NCI-H526 treated with DMSO at 0.1 percent for 48 hours (cell line): ENCODE measurements at regions not wholly inside any gene's neighbourhood (a gene's known extent, or its start where the extent isn't known, plus 50 kb on each side); places are given as distances from the start of the nearest gene placed in this dataset.
"Not testable (repeated sequence)": the region's sequence is repeated elsewhere in the genome, so short reads cannot be mapped to it uniquely, and the experiment has no call there.

Experiments used
- DNase-seq: peaks from one replicate; lab custom pipeline; 2025; lab: John Stamatoyannopoulos, UW

DNA sequence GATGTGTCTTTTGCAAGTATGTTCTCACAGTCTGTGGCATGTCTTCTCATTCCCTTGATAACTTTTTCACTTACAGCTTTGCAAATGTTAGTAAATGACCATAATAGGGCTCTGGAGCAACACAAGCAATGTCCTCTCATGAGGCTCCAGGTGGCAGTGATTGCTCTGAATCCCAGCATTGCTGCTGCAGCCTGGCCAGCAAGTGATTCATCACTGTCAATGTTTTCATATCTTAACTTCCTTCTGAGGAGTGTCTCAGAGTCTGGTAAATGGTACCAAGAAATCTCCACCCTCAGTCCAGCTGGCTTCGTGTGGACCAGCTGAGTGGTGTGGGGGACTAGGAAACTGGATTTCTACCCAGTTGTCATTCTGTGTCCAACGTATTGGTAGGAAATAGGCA, 139.6 kb downstream of the MYLK4 start:
- no peak for DNase-seq

DNA sequence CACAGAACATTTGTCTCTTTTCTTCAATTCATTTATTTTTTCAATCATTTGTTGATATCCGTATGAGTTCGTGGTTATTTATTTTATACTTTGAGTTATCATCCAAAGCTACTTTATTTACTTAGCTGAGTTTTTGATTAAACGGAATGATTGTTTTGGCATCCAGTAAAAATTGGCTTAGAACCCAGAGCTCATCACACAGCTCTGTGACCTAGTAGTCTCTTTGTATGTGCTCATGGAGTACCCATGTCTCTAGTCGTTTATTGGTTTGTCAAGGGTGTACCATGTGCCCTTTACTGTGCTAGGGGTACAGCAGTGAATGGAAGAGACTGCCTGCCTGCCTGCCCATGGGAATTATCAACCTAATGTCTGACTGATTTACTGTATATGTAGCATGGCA, 142.2 kb downstream of the MYLK4 start:
- no peak for DNase-seq

- no peak for DNase-seq
Observed at GRCh38 chr6:2600363-2600762, 150.4 kb downstream of the MYLK4 start.

GRCh38 chr6:2599817-2600216, 150.9 kb downstream of the MYLK4 start:
- no peak for DNase-seq

DNA sequence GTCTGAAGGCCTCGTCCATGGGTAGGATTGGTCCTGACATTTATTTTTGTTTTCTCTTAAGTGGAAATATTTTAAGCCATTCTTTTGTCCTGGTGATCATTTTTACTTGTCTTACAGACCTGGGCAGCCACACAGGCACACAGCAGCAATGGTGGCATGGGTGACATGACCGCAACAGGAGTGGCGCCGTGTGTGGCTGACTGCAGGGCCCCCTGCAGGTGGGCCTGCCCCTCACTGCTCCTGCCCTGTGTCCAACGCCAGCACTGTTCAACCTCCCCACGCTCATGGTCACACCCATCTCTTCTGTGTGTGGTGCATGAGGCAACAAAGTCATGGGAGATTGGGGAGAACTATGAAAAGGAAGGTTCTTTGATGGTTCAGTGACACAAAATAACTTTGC, 151.9 kb downstream of the MYLK4 start:
- DNase-seq, result no peak

DNA sequence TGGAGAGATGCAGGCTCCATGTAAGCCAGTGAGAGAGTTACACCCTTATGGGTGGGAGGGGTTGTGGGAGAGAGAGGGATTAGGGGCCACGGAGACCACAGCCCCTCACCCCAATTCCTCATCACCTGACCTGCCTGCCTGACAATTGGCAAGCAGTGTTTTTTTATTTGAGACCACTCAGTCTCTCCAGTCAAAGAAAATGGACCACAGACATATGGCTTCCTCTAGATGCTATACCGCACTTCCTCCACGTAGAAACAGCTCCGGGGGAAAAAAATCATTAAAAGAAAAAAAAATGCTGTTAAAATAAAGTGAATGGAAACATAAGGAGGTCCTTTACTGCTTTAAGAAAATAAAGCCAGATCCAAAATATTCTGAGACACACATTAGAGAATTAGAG, 152.7 kb downstream of the MYLK4 start:
- DNase-seq, result no peak

DNA sequence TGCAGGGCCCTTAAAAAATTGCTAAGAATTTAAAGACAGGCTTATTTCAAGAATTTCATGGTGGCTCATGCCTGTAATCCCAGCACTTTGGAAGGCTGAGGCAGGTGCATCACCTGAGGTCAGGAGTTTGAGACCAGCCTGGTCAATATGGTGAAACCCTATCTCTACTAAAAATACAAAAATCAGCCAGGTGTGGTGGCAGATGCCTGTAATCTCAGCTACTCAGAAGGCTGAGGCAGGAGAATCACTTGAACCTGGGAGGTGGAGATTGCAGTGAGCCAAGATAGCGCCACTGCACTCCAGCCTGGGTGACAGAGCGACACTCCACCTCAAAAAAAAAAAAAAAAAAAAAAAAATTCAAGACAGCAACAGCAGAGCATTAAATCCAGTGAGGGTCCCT, 153.3 kb downstream of the MYLK4 start:
- not testable (repeated sequence) for DNase-seq

DNA sequence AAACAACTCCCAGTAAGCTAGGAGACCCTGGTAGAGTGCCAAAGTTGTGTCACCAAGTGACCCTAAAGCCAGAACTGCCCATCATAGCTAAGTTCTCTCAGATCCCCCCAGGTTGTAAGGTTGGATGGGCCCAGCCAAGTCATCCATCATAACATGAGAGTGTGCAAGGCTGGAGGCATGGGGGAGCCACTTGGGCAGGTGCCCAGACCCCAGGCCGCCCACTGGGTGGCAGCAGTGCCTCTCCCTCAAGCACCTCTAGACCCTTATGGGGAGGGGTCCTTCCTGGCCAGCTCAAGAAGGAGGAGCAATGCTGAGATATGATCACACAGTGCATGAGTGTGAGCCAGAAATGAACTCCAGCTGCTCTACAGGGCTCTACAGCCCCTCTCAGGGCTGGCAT, 154.5 kb downstream of the MYLK4 start:
- peak; percentile 12 for DNase-seq

DNA sequence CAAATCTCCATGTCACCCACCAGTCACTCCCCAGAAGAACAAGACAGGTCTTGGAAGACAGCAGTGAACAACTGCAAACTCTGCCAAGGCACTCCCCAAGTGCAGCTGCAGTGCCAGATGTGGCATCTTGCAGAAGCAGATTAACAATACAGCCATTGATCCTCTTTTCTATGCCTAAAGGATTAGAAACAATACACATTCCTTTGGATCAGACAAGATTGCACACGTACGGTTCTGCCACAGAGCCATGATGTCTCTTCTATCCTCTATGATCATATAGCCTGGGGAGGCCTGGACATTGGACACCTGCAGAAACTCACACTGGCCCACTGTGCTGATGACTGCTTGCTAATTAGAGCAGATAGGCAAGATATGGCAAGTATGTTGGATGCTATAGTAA, 155.9 kb downstream of the MYLK4 start:
- no peak for DNase-seq

DNA sequence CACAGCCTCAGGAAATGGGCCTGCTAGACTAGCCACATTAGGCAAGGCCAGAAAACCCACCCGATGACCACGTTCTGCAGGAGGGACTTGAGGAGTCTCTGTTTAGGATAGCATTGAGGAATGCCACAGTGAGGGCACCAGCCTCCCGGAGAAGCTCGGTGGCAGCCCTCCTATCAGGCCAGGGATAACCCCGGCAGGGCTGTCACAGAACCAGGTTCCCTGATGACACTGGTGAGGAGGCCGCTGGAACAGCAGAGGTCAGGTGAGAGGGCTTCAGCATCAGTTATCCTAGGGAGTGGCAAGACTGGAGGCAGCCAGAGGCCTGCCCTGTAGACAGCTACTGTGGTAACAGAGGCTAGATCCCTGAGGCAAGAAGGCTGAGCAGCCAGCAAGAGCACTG, 157.6 kb downstream of the MYLK4 start:
- DNase-seq, result no peak

- no peak for DNase-seq
Observed at GRCh38 chr6:2589171-2589661, 161.5 kb downstream of the MYLK4 start.

DNA sequence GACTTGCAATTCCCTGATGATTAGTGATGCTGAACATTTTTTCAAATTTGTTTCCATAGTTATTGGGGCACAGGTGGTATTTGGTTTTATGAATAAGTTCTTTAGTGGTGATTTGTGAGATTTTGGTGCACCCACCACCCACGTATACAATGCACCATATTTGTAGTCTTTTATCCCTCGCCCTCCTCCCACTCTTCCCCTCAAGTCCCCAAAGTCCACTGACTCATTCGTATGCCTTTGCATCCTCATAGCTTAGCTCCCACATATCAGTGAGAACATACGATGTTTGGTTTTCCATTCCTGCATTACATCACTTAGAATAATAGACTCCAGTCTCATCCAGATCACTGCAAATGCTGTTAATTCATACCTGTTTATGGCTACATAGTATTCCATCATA, 167.3 kb downstream of the MYLK4 start:
- no peak for DNase-seq

GRCh38 chr6:2582268-2582667, 168.5 kb downstream of the MYLK4 start:
- DNase-seq, result peak; percentile 51

GRCh38 chr6:2581611-2582010, 169.1 kb downstream of the MYLK4 start:
- no peak for DNase-seq

- no peak for DNase-seq
Observed at GRCh38 chr6:2581011-2581410, 169.7 kb downstream of the MYLK4 start.

DNA sequence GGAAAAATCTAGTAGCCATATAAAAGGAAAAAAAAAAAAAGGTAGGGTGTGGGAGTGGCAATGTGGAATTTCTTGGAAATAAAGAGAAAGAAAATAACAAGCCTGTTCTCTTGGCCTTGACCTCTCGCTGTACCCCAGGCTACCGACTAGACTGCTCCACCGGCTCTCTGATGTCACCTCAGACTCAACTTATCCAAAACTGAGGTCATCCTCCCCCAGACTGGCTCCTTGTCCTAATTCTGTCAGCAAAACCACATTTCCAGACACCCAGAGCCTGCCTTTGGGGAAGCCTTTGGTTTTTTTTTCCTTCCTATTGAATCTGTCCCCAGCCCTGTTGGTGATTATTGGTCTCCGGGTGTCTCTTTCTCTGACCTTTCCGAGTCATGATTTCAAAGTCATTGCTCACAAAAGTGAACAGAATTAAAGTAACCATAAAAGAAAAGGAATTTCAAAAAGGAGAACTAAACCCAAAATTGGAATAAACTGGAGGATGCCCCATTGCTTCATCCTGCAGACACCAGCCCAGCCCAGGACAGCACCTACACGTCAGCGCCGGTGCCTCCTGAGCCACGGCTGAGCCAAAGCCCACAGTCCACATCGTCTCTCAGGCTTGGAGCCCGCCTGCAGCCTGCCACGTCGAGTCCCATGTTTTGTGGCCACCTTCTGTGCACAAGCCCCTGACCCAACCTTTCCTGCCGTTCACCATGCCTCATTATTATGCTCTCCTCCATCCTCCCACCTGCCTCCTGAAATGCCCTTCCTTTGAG, 170.7 kb downstream of the MYLK4 start:
- no peak for DNase-seq

DNA sequence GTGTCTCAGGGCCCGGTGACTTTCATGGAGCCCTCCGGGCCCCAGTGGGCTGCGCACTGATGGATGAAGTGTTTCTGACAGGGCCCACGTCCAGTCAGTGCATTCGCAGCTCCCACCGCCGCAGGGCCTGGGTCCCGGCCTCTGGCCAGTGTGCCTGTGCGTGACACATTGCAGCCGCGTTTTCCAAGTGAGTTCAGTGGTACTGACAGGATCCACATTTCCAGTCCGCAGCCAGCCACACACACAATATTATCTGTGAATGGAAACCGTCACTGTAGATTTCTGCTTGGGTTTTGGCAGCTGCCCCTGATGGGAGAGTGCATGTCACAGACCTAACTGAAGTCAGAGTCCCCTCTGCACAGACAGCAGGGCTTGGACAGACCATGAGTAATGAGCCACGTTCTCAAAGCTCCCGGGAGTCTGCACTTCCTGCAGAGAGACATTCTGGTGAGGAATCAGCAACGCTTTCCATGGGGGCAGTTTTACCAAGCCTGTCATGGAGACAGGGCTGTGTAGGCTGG, 171.4 kb downstream of the MYLK4 start:
- no peak for DNase-seq

GRCh38 chr6:2578767-2579166, 172.0 kb downstream of the MYLK4 start:
- no peak for DNase-seq

GRCh38 chr6:2576499-2576898, 174.2 kb downstream of the MYLK4 start:
- DNase-seq, result no peak

GRCh38 chr6:2575236-2575635, 175.5 kb downstream of the MYLK4 start:
- DNase-seq, result no peak

DNA sequence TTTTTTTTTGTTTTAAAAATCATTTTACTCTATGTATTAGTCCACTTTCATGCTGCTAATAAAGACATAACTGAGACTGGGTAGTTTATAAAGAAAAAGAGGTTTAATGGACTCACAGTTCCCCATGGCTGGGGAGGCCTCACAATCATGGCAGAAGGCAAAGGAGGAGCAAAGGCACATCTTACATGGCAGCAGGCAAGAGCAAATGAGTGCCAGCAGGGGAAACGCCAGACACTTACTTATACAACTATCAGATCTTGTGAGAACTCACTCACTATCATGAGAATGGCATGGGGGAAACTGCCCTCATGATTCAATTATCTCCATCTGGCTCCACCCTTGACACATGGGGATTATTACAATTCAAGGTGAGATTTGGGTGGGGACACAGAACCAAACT, 181.3 kb downstream of the MYLK4 start:
- not testable (repeated sequence) for DNase-seq

- no peak for DNase-seq
Observed at GRCh38 chr6:2566048-2566447, 184.7 kb downstream of the MYLK4 start.

GRCh38 chr6:2565499-2565898, 185.2 kb downstream of the MYLK4 start:
- DNase-seq, result no peak

DNA sequence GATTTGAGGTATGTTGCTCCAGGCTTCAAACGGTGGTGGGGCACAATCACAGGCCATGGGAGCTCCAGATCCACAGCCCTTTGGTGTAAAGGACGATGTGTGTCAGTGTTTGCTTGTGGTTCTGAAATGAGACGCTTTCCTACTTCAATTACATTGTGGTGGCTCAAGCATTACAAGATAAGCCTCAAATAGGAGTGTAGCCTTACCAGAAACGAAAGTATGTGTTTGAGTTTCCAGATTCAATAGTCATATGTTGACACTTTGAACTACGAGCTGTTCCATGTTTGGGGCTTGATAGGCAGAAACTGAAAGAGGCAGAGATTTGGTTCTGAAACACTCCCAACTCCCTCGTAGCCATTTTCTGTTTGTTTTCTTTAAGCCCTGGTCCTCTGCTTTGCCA, 187.1 kb downstream of the MYLK4 start:
- DNase-seq, result no peak
